ENCODE measurements at regions not wholly inside any gene's neighbourhood (a gene's known extent, or its start where the extent isn't known, plus 50 kb on each side); places are given as distances from the start of the nearest gene placed in this dataset.

DNA sequence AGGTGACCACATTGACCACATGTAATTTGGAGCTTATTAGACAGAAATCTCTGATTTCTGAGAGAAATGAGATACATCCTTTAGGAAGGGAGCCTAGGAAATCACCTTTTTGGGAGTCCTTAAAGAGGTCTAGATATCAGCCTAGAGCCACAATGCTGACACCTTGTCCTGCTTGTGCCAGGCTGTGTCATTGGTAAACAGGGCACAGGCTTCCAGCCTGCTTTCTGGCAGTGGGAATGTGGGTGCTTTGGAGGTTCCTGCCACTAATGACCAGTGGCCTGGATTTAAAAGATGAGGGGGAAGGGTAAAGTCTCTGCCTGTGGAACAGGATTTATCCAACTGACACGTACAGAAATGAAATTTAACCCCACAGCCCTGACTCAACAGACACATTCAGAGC, 169.8 kb upstream of the KBTBD8 start:
- TF ChIP-seq CTCF (IDR thresholded peaks at IDR 0.05; ENCODE audit: insufficient read depth, low read length, poor library complexity, severe bottlenecking), result no peak
- no peak for TF ChIP-seq EZH2phosphoT487 (conservative IDR thresholded peaks at IDR 0.05; ENCODE audit: low read length)
- H3K27ac ChIP-seq (ENCODE audit: low read depth, low read length), result no peak overlapping the region
- no peaks in the 10 kb centered on the region for H4K20me1 ChIP-seq (ENCODE audit: low read depth, low read length)
- no peaks in the 10 kb centered on the region for H3K9me2 ChIP-seq (replicated peaks; ENCODE audit: insufficient read depth, low read length)
- H3K79me2 ChIP-seq (ENCODE audit: insufficient read depth, low read length), result no peaks in the 10 kb centered on the region
- H3K36me3 ChIP-seq (ENCODE audit: low read length), result no peaks in the 10 kb centered on the region
- no peak overlapping the region for H2AFZ ChIP-seq (ENCODE audit: low read depth, low read length, severe bottlenecking)
- H3F3A ChIP-seq (ENCODE audit: insufficient read depth), result no peaks in the 10 kb centered on the region
- no peak overlapping the region for H3K4me3 ChIP-seq (ENCODE audit: insufficient read depth, low read length, poor library complexity, severe bottlenecking)
- H3K9me3 ChIP-seq (ENCODE audit: insufficient read depth, low read length), result no peaks in the 10 kb centered on the region
- H3K4me2 ChIP-seq (ENCODE audit: low read depth, low read length, poor library complexity, severe bottlenecking), result no peak overlapping the region
- H3K27me3 ChIP-seq (ENCODE audit: low read length), result no peaks in the 10 kb centered on the region
- H3K9ac ChIP-seq (ENCODE audit: low read length), result no peak overlapping the region

DNA sequence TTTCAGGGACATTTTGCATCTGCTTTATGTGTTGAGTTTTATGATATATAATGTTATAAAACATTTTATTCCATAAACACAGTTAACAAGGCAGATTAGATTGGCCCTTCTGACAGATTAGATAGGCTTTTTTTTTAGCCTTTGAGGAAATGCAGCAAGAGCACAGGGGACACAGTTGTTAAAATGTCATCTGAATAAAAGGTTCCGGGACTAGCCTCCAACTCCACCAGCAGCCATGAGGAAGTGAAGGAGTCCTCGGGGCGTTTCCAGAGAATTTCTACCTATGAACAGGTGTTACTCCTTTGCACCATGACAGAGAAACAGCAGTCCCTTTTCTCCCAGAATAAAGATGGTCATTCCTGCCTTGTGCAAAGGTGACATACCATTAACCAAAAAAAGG, 167.8 kb upstream of the KBTBD8 start:
- Histone ChIP-seq H3K27ac (ENCODE audit: low read depth, low read length) (no peak overlapping the region), H2AFZ (ENCODE audit: low read depth, low read length, severe bottlenecking) (no peak overlapping the region), H3K9ac (ENCODE audit: low read length) (no peak overlapping the region), H3K4me3 (ENCODE audit: insufficient read depth, low read length, poor library complexity, severe bottlenecking) (no peak overlapping the region), H3F3A (ENCODE audit: insufficient read depth) (no peaks in the 10 kb centered on the region), H3K79me2 (ENCODE audit: insufficient read depth, low read length) (no peaks in the 10 kb centered on the region), H3K4me2 (ENCODE audit: low read depth, low read length, poor library complexity, severe bottlenecking) (no peak overlapping the region), H3K9me3 (ENCODE audit: insufficient read depth, low read length) (no peaks in the 10 kb centered on the region), H3K36me3 (ENCODE audit: low read length) (no peaks in the 10 kb centered on the region), H3K9me2 (replicated peaks; ENCODE audit: insufficient read depth, low read length) (no peaks in the 10 kb centered on the region), H4K20me1 (ENCODE audit: low read depth, low read length) (no peaks in the 10 kb centered on the region), H3K27me3 (ENCODE audit: low read length) (no peaks in the 10 kb centered on the region)
- no peak for TF ChIP-seq EZH2phosphoT487 (conservative IDR thresholded peaks at IDR 0.05; ENCODE audit: low read length)
- no peak for TF ChIP-seq CTCF (IDR thresholded peaks at IDR 0.05; ENCODE audit: insufficient read depth, low read length, poor library complexity, severe bottlenecking)

DNA sequence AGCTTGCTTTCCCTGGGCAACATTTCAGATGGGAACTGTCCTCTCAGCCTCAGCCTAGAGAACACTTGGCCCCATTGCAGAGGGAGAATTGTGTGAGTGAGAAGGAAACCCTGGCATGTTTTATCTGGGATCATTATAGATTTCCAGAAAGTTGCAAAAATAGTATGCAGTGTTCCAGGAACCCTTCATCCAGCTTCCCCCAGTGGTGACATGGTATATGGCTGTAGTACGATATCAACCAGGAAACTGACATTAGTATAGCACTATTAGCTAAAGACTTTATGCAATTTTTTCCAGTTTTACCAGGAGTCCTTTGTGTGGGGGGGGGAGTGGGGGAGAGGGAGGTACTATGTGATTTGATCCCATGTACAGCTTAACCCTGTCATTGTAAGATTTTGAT, 166.2 kb upstream of the KBTBD8 start:
- no peak overlapping the region for H3K4me3 ChIP-seq (ENCODE audit: insufficient read depth, low read length, poor library complexity, severe bottlenecking)
- no peak for TF ChIP-seq EZH2phosphoT487 (conservative IDR thresholded peaks at IDR 0.05; ENCODE audit: low read length)
- no peak for TF ChIP-seq CTCF (IDR thresholded peaks at IDR 0.05; ENCODE audit: insufficient read depth, low read length, poor library complexity, severe bottlenecking)
- H3K79me2 ChIP-seq (ENCODE audit: insufficient read depth, low read length), result no peaks in the 10 kb centered on the region
- H3K9ac ChIP-seq (ENCODE audit: low read length), result no peak overlapping the region
- H3K9me3 ChIP-seq (ENCODE audit: insufficient read depth, low read length), result no peaks in the 10 kb centered on the region
- no peak overlapping the region for H3K27ac ChIP-seq (ENCODE audit: low read depth, low read length)
- H3K27me3 ChIP-seq (ENCODE audit: low read length), result no peaks in the 10 kb centered on the region
- H3K36me3 ChIP-seq (ENCODE audit: low read length), result no peaks in the 10 kb centered on the region
- H4K20me1 ChIP-seq (ENCODE audit: low read depth, low read length), result no peaks in the 10 kb centered on the region
- no peaks in the 10 kb centered on the region for H3F3A ChIP-seq (ENCODE audit: insufficient read depth)
- no peak overlapping the region for H2AFZ ChIP-seq (ENCODE audit: low read depth, low read length, severe bottlenecking)
- no peak overlapping the region for H3K4me2 ChIP-seq (ENCODE audit: low read depth, low read length, poor library complexity, severe bottlenecking)
- H3K9me2 ChIP-seq (replicated peaks; ENCODE audit: insufficient read depth, low read length), result no peaks in the 10 kb centered on the region

All from SU-DHL-6 (cell line).